ENCODE measurements at regions not wholly inside any gene's neighbourhood (a gene's known extent, or its start where the extent isn't known, plus 50 kb on each side); places are given as distances from the start of the nearest gene placed in this dataset.
A peak's percentile ranks its signal among the peaks of the same experiment; 100 is the strongest.
"Not testable (repeated sequence)": the region's sequence is repeated elsewhere in the genome, so short reads cannot be mapped to it uniquely, and the experiment has no call there.

GRCh38 chr3:24545887-24546286, 51.2 kb upstream of the THRB start:
- no peak for DNase-seq

- DNase-seq: no peak
These were observed 53.6 kb upstream of the THRB start for GRCh38 chr3:24548278-24548677.

GRCh38 chr3:24550588-24550987, 55.9 kb upstream of the THRB start:
- no peak for DNase-seq

GRCh38 chr3:24551626-24552025, 57.0 kb upstream of the THRB start:
- no peak for DNase-seq

GRCh38 chr3:24562895-24563294, 68.2 kb upstream of the THRB start:
- DNase-seq: no peak

- no peak for DNase-seq
These were observed 70.4 kb upstream of the THRB start for GRCh38 chr3:24565053-24565452.

GRCh38 chr3:24565656-24566055, 71.0 kb upstream of the THRB start:
- no peak for DNase-seq

- no peak for DNase-seq
These were observed 72.3 kb upstream of the THRB start for GRCh38 chr3:24566927-24567326.

GRCh38 chr3:24572409-24572808, 77.8 kb upstream of the THRB start:
- not testable (repeated sequence) for DNase-seq

- DNase-seq: no peak
These were observed 78.9 kb upstream of the THRB start for GRCh38 chr3:24573576-24573975.

GRCh38 chr3:24578324-24578723, 83.7 kb upstream of the THRB start:
- DNase-seq: no peak

GRCh38 chr3:24578951-24579421, 84.3 kb upstream of the THRB start:
- DNase-seq: no peak

GRCh38 chr3:24582431-24583403, 88.1 kb upstream of the THRB start:
- peak in 1 of 58 donors; percentile 2 for DNase-seq

- DNase-seq: no peak
These were observed 92.3 kb upstream of the THRB start for GRCh38 chr3:24586920-24587319.

- no peak for DNase-seq
These were observed 94.2 kb upstream of the THRB start for GRCh38 chr3:24588629-24589512.

- no peak for DNase-seq
These were observed 94.8 kb upstream of the THRB start for GRCh38 chr3:24589513-24589851.

- DNase-seq: no peak
These were observed 95.6 kb upstream of the THRB start for GRCh38 chr3:24589931-24590880.

- DNase-seq: no peak
These were observed 96.5 kb upstream of the THRB start for GRCh38 chr3:24591191-24591590.

GRCh38 chr3:24591661-24592555, 97.3 kb upstream of the THRB start:
- no peak for DNase-seq

- no peak for DNase-seq
These were observed 99.5 kb upstream of the THRB start for GRCh38 chr3:24594161-24594560.
